Testis (tissue), 2 donors: ENCODE measurements at regions not wholly inside any gene's neighbourhood (a gene's known extent, or its start where the extent isn't known, plus 50 kb on each side); places are given as distances from the start of the nearest gene placed in this dataset.
A peak's percentile ranks its signal among the peaks of the same experiment; 100 is the strongest.

Experiments
- DNase-seq: peaks from one replicate; pipeline ENCODE4 v3.0.0-alpha.2; 2019
- H3K27ac ChIP-seq, 2 donors: fragments of 200-600 bp; sonication (generic); one replicate each; pipeline ENCODE4 v1.5.1; 2019
- H3K27me3 ChIP-seq: fragments of 200-600 bp; sonication (generic); one replicate; pipeline ENCODE4 v1.5.1; 2019
- H3K36me3 ChIP-seq: fragments of 200-600 bp; sonication (generic); one replicate; pipeline ENCODE4 v1.5.1; 2017; ENCODE audit warnings: low read depth; ENCODE audit errors: missing control alignments
- H3K4me1 ChIP-seq: fragments of 200-600 bp; sonication (generic); one replicate; pipeline ENCODE4 v1.5.1; 2019
- H3K4me3 ChIP-seq, 2 donors: fragments of 200-600 bp; sonication (generic); one replicate each; pipeline ENCODE4 v1.5.1; 2017 to 2019
- H3K9me3 ChIP-seq: fragments of 200-600 bp; sonication (generic); one replicate; pipeline ENCODE4 v1.5.1; 2017
- POLR2A ChIP-seq: fragments of 450-650 bp; IDR thresholded peaks from one replicate; pipeline ENCODE4 v1.6.1; 2017; ENCODE audit warnings: antibody characterized with exemption, mild to moderate bottlenecking, moderate library complexity
- WGBS, 2 donors: methylation state at CpG; one replicate each; pipeline ENCODE4 v1.1.5; 2018; 5-methylcytosine and 5-hydroxymethylcytosine counted together
- intact Hi-C: fragments of 100-400 bp; cut with DNase I; formaldehyde crosslinking; loops from one replicate; pipeline ENCODE4 v1.15.1; 2023; ENCODE audit warnings: low total_unique reads
- TF ChIP-seq, protein P1 (sequence below), 3 experiments: fragments of 450-650 bp in 2 of 3; fragments of 200-600 bp in 1 of 3; sonication (generic) in 1 of 3; IDR thresholded peaks; one replicate each; pipeline ENCODE4 v1.5.1; 2016 to 2019; ENCODE audit warnings: antibody characterized with exemption in 3 of 3, mild to moderate bottlenecking in 2 of 3, moderate library complexity in 1 of 3

DNA sequence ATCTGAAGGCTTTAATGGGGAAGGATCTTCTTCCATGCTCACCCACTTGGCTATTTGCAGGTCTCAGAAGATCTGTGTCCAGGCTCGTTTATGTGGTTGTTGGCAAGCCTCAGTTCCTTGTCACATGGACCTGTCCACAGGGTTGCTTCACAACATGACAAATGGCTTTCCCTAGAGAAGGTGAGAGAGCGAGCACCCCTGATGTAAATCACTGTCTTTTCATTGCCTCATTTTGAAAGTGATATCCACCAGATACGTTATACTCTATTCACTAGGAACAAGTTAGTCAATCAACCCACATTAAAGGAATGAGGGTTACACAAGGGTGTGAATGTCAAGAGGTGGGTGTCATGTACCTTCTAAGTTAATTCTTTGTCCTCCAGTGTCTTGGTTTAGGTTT, 433.3 kb downstream of the RPS6KC1 start:
- intact Hi-C loops, result no loop called here
- no peaks in the 10 kb centered on the region for H3K9me3 ChIP-seq
- no peak overlapping the region for H3K27ac ChIP-seq
- no peak for DNase-seq
- no peaks in the 10 kb centered on the region for H3K27me3 ChIP-seq
- no peak for TF ChIP-seq POLR2A
- TF ChIP-seq, protein P1, sequence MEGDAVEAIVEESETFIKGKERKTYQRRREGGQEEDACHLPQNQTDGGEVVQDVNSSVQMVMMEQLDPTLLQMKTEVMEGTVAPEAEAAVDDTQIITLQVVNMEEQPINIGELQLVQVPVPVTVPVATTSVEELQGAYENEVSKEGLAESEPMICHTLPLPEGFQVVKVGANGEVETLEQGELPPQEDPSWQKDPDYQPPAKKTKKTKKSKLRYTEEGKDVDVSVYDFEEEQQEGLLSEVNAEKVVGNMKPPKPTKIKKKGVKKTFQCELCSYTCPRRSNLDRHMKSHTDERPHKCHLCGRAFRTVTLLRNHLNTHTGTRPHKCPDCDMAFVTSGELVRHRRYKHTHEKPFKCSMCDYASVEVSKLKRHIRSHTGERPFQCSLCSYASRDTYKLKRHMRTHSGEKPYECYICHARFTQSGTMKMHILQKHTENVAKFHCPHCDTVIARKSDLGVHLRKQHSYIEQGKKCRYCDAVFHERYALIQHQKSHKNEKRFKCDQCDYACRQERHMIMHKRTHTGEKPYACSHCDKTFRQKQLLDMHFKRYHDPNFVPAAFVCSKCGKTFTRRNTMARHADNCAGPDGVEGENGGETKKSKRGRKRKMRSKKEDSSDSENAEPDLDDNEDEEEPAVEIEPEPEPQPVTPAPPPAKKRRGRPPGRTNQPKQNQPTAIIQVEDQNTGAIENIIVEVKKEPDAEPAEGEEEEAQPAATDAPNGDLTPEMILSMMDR (IDR thresholded peaks at IDR 0.05), result no peak
- H3K36me3 ChIP-seq, result no peaks in the 10 kb centered on the region
- no peak overlapping the region for H3K4me3 ChIP-seq
- H3K4me1 ChIP-seq, result no peaks in the 10 kb centered on the region
- WGBS, 2 donors, result 70 to 79% methylated on average over 3 of the region's 3 CpGs

DNA sequence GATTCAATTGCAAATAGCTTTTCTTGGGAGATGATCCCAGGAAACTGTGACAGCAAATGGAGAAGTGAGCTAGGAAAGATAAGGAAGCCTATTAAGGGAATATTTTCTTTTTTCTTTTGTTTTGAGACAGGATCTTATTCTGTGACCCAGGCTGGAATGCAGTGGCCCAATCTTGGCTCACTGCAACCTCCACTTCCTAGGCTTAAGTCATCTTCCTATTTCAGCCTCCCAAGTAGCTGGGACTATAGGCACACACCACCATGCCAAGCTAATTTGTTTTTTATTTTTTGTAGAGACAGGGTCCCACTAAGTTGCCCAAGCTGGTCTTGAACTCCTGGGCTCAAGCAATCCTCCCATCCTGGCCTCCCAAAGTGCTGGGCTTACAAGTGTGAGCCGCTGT, 433.7 kb downstream of the RPS6KC1 start:
- no peak for DNase-seq
- no peak overlapping the region for H3K27ac ChIP-seq
- TF ChIP-seq, protein P1 (IDR thresholded peaks at IDR 0.05), result no peak
- H3K9me3 ChIP-seq, result no peaks in the 10 kb centered on the region
- no peaks in the 10 kb centered on the region for H3K27me3 ChIP-seq
- no peaks in the 10 kb centered on the region for H3K36me3 ChIP-seq
- intact Hi-C loops, result no loop called here
- H3K4me3 ChIP-seq, result no peak overlapping the region
- no peaks in the 10 kb centered on the region for H3K4me1 ChIP-seq
- WGBS, 2 donors, result 90 to 95% methylated on average over 1 of the region's 1 CpG

DNA sequence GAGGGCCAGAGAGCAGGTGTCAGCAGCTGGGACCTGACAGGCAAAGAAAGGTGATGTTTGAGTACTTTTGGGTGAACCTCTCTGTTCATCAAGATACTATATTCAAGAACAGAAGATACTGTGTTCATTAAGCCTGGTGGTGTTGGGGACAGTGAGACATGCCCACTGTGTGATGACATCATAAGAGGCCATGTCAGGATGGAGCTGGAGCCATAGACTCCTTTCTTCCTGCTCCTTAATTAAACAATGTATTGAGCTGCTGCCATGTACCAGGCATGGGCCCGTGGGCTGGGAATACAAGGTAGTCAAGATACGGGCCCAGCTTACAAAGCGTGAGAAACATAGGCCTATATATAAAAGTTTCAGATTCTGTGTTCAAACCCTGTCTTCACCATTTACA, 435.4 kb downstream of the RPS6KC1 start:
- no peaks in the 10 kb centered on the region for H3K36me3 ChIP-seq
- H3K4me3 ChIP-seq, result no peak overlapping the region
- intact Hi-C loops, result no loop called here
- no peak for TF ChIP-seq POLR2A
- TF ChIP-seq, protein P1 (IDR thresholded peaks at IDR 0.05), result no peak
- H3K27me3 ChIP-seq, result no peaks in the 10 kb centered on the region
- H3K4me1 ChIP-seq, result no peaks in the 10 kb centered on the region
- no peak overlapping the region for H3K27ac ChIP-seq
- H3K9me3 ChIP-seq, result no peaks in the 10 kb centered on the region
- DNase-seq, result no peak
- WGBS, 2 donors, result 63% methylated on average over 3 of the region's 3 CpGs

DNA sequence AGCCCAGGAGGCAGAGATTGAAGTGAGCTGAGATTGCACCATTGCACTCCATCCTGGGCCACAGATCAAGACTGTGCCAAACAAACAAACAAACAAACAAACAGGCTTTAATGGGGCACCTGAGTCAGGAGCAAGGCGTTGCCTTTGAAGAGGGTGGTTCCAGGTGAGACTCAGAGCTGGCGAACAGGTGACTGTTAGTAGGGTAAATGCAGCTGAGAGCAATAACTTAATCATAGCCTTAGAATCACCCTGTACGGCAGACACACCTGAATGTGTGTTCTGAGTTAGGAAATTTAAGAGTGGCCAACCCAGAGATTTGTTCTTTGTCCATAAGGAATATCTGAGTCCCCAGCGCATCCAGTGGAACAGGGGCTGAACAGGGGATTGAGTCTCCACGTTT, 440.4 kb downstream of the RPS6KC1 start:
- 80 to 85% methylated on average over 5 of the region's 5 CpGs for WGBS, 2 donors
- TF ChIP-seq POLR2A, result no peak
- TF ChIP-seq, protein P1 (IDR thresholded peaks at IDR 0.05), result no peak

DNA sequence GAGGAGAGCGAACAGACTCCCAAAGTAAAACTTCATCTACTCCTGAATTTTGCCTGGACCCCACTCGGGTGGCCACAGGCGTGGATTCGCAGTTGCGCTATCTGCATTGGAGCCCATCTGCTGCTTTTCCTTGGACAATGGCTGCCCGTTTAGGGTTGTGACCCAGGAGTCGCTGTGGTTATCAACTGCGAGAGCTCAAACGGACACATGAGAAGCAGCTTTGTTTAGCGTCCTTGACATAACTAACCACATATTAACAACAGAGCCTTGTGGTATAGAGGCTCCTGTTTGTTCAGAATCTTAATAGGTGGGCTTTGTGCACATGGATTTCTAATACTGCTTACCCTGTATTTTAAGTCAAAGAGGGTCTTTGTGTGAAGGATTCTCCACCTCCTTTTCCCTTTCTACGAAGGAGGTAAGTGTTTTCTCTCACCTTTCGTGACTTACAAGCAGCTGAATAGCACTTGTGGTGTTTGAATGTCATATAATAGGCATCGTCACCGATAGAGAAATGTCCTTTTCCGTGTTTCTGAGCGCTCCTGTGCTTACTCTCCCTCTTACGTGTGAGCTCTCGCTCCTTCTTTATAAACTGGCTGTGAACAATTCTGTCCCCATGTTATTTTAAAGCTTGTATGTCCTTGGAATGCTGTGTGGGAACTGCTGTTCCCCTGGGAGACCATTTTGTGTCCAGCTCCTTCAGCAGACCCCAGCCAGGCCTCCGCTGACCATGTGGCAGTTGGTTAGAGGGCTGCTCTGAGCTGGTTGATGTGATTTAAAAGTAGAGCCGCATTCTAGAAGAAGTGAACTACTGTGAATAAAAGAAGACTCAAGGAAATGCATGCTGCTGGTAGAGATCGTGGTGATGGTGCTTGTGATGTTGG, 441.4 kb downstream of the RPS6KC1 start:
- Histone ChIP-seq H3K27me3 (no peaks in the 10 kb centered on the region), H3K27ac (peak overlapping the region; percentile 9), H3K36me3 (no peaks in the 10 kb centered on the region), H3K4me1 (no peaks in the 10 kb centered on the region), H3K4me3 (no peak overlapping the region), H3K9me3 (no peaks in the 10 kb centered on the region)
- no peak for TF ChIP-seq POLR2A
- TF ChIP-seq, protein P1 (IDR thresholded peaks at IDR 0.05), result no peak
- 53 to 62% methylated on average over 21 of the region's 21 CpGs for WGBS, 2 donors
- DNase-seq, result peak; percentile 46
- intact Hi-C loops, result no loop called here

More for the DNA sequence above, 440.4 kb downstream of the RPS6KC1 start:
- intact Hi-C loops, result no loop called here
- no peak overlapping the region for H3K4me3 ChIP-seq
- no peaks in the 10 kb centered on the region for H3K27me3 ChIP-seq
- H3K9me3 ChIP-seq, result no peaks in the 10 kb centered on the region
- H3K4me1 ChIP-seq, result no peaks in the 10 kb centered on the region
- DNase-seq, result no peak
- no peaks in the 10 kb centered on the region for H3K36me3 ChIP-seq
- no peak overlapping the region for H3K27ac ChIP-seq
